ENCODE measurements at regions not wholly inside any gene's neighbourhood (a gene's known extent, or its start where the extent isn't known, plus 50 kb on each side); places are given as distances from the start of the nearest gene placed in this dataset.

DNA sequence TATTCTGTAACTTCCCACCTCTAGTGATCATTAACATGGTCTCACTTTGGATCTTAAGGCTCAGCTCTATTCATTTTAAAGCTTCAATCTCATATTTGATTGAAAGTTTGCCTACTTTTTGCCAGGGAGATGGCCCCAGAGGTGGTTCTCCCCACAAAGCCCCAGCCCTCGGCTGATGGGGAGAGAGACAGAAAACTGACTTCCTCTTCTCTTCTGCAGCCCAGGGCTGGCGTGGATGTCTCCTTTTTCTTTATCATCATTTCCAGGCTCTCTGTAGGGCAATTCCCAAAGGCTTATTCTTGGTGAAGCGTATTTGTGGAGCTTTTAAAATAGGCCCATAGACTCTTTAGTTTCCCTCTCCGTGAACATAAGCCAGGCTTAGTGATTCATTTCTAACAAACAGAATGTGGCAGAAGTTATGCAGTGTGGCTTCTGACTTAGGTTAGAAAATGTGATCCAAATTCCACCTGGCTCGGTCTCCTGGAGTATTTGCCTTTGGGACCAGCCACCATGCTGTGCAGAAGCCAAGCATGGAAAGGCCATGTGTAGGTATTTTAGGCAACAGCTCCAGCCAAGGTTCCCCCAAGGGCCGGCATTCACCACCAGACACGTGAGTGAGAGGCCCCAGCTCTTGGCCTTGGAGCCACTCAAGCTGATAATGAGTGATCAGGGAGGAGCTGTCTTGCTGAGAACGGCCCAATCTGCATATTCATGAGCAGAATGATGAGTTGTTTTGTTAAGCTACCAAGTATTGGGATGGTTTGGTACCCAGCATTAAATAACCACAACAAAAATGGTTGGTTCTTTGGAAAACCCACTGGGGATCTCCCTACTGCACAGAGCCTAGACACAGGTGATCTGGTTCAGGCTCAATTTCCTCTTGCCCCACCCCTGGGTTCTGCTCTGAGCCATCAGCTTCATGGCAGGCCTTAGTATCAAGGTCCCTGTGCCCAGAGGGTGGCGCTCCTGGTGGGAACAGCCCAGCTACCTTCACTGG, 353.2 kb upstream of the PROK2 start:
- H3K4me1 ChIP-seq = no peaks in the 10 kb centered on the region
- no peaks in the 10 kb centered on the region for H3K27me3 ChIP-seq
- H3K9me3 ChIP-seq = no peaks in the 10 kb centered on the region
- intact Hi-C loops (cut with DNase I; ENCODE audit: low total_unique reads) = loop anchor here (10.0 kb wide), 1 partner anchor 97 kb away; no protein-coding TSS in a partner anchor
- ATAC-seq = no peak
- no peak overlapping the region for H3K4me3 ChIP-seq
- DNase-seq = no peak
- no peak overlapping the region for H3K27ac ChIP-seq
- no peak for TF ChIP-seq CTCF (IDR thresholded peaks at IDR 0.05 in 4 of 5, conservative IDR thresholded peaks at IDR 0.05 in 1 of 5)
- no peak for TF ChIP-seq POLR2A (IDR thresholded peaks at IDR 0.05)
- no peaks in the 10 kb centered on the region for H3K36me3 ChIP-seq
- in situ Hi-C loops (cut with MboI; ENCODE audit: low sequenced_read_pairs in 4 of 4) = no loop called here

DNA sequence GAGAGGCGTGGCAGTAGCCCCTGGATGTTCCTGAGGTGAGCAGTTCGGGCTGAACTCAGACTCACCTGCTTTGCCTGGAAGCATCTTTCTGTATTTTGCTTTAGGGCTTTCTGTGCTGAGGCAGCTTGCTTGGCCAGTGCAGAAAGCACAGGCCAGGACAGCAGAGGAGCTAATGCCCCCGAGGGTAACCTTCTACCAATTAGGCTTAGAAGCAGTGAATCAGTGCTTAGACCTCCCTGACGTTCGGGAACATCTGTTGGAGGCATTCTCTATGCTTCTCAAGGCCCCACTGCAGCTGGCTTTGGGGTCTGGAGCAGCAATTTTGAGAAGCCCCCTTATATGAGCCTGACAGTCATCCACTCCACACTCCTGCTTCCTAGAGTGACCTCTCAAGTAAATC, 350.7 kb upstream of the PROK2 start:
- in situ Hi-C loops (cut with MboI; ENCODE audit: low sequenced_read_pairs in 4 of 4) = no loop called here
- no peaks in the 10 kb centered on the region for H3K9me3 ChIP-seq
- H3K27me3 ChIP-seq = no peaks in the 10 kb centered on the region
- no peak for DNase-seq
- ATAC-seq = no peak
- H3K36me3 ChIP-seq = no peaks in the 10 kb centered on the region
- no peak for TF ChIP-seq CTCF (IDR thresholded peaks at IDR 0.05 in 4 of 5, conservative IDR thresholded peaks at IDR 0.05 in 1 of 5)
- TF ChIP-seq POLR2A (IDR thresholded peaks at IDR 0.05) = no peak
- intact Hi-C loops (cut with DNase I; ENCODE audit: low total_unique reads) = loop anchor here (10.0 kb wide), 1 partner anchor 99 kb away; no protein-coding TSS in a partner anchor
- H3K27ac ChIP-seq = no peak overlapping the region
- H3K4me3 ChIP-seq = no peak overlapping the region
- no peaks in the 10 kb centered on the region for H3K4me1 ChIP-seq

- TF ChIP-seq POLR2A (IDR thresholded peaks at IDR 0.05) (no peak), CTCF (IDR thresholded peaks at IDR 0.05 in 4 of 5, conservative IDR thresholded peaks at IDR 0.05 in 1 of 5) (no peak)
- Histone ChIP-seq H3K27ac (no peak overlapping the region), H3K4me1 (peaks cover 1 to 4% of the 10 kb centered on the region in 2 donors), H3K27me3 (no peaks in the 10 kb centered on the region), H3K4me3 (no peak overlapping the region), H3K36me3 (no peaks in the 10 kb centered on the region), H3K9me3 (no peaks in the 10 kb centered on the region)
- in situ Hi-C loops (cut with MboI; ENCODE audit: low sequenced_read_pairs in 4 of 4) (no loop called here), intact Hi-C loops (cut with DNase I; ENCODE audit: low total_unique reads) (loop anchor here (10.0 kb wide), 1 partner anchor 100 kb away; no protein-coding TSS in a partner anchor)
- DNase-seq = no peak
- no peak for ATAC-seq
Observed at GRCh38 chr3:72134989-72135451, 350.1 kb upstream of the PROK2 start.

DNA sequence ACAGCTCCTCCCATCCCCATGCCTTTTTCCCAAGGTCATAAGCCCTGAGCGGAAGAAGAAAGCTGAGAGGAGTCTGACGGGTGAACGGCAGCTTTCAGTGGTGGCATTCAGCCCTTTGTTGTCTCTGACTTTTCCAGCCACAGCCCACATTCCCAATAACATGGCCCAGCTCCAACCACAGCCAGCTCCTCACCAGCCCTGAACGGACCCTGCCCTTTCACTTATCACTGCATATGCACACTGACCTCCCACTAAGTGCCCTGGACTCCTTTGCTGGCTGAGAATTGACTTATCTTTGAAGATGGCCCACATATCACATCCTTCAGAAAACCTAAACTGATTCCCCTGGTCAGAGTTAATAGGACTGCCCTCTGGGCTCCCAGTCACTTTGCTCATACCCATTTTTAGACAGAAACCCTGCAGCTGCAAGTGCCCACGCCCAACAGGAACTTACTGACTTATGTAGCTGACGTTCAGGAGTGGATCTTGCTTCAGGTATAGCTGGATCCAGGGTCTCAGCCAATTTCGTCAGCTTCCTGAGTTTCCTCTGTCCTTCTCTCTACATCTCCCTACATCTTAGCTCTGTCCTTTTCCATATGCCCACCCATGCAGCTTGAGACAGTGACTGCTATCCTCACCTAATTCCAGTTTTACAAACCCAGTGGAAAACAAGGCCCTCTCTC, 348.5 kb upstream of the PROK2 start:
- H3K9me3 ChIP-seq = no peaks in the 10 kb centered on the region
- H3K4me3 ChIP-seq = no peak overlapping the region
- DNase-seq (no peak), ATAC-seq (no peak)
- no peaks in the 10 kb centered on the region for H3K36me3 ChIP-seq
- TF ChIP-seq POLR2A (IDR thresholded peaks at IDR 0.05) (no peak), CTCF (IDR thresholded peaks at IDR 0.05 in 4 of 5, conservative IDR thresholded peaks at IDR 0.05 in 1 of 5) (no peak)
- in situ Hi-C loops (cut with MboI; ENCODE audit: low sequenced_read_pairs in 4 of 4) (no loop called here), intact Hi-C loops (cut with DNase I; ENCODE audit: low total_unique reads) (loop anchor here (10.0 kb wide), 1 partner anchor 101 kb away; no protein-coding TSS in a partner anchor)
- no peak overlapping the region for H3K27ac ChIP-seq
- peaks cover 15 to 17% of the 10 kb centered on the region in 2 donors for H3K4me1 ChIP-seq
- no peaks in the 10 kb centered on the region for H3K27me3 ChIP-seq

All from gastrocnemius medialis (tissue), 4 donors.